A549 (cell line): ENCODE measurements at regions not wholly inside any gene's neighbourhood (a gene's known extent, or its start where the extent isn't known, plus 50 kb on each side); places are given as distances from the start of the nearest gene placed in this dataset.

Source experiments
- ATAC-seq, 2 experiments: fragments of 200-7000 bp in 1 of 2; fragments of >200 bp in 1 of 2; cut with Nextera tagmentation in 1 of 2; cut with Tn5 transposase in 1 of 2; 3 replicates each; pipeline versions ENCODE4 v1.8.0 to v1.9.1; 2018 to 2020; ENCODE audit warnings: mild to moderate bottlenecking in 1 of 2, moderate library complexity in 1 of 2
- CTCF ChIA-PET: fragments of 300-600 bp; sonication (Branson Sonifier 250); formaldehyde crosslinking; extraction: SDS; loops from one replicate; lab custom pipeline; 2021; ENCODE audit warnings: antibody characterized with exemption, inconsistent platforms; lab: Yijun Ruan, JAX
- POLR2A ChIA-PET: fragments of 350-600 bp; formaldehyde crosslinking; extraction: SDS; loops from one replicate; lab custom pipeline; 2021; ENCODE audit warnings: antibody characterized with exemption, inconsistent platforms; lab: Yijun Ruan, JAX
- DNase-seq, 2 experiments: peaks; one replicate each; pipeline versions ENCODE4 v3.0.0 to v3.0.0-alpha.2; 2011 to 2016; ENCODE audit warnings: low read depth in 1 of 2, low spot score in 1 of 2
- FAIRE-seq: peaks from 2 replicates; lab custom pipeline; 2011; peaks lifted over from hg19 to GRCh38; lab: Jason Lieb, UNC
- H3K27ac ChIP-seq, 2 experiments: fragments of >200 bp; sonication (Bioruptor Twin); formaldehyde crosslinking; 3 replicates each; pipeline ENCODE4 v1.5.1; 2016 to 2017
- H3K4me1 ChIP-seq: fragments of >200 bp; sonication (Bioruptor Twin); formaldehyde crosslinking; 3 replicates; pipeline ENCODE4 v1.6.1; 2016
- H3K4me2 ChIP-seq: fragments of >200 bp; sonication (Bioruptor Twin); formaldehyde crosslinking; 3 replicates; pipeline ENCODE4 v1.6.1; 2016
- H3K4me3 ChIP-seq: fragments of >200 bp; sonication (Bioruptor Twin); formaldehyde crosslinking; 3 replicates; pipeline ENCODE4 v1.5.1; 2016
- H3K9me3 ChIP-seq: fragments of >200 bp; sonication (Bioruptor Twin); formaldehyde crosslinking; 3 replicates; pipeline ENCODE4 v1.6.1; 2016
- CBX2 ChIP-seq: fragments of 200-600 bp; sonication (generic); IDR thresholded peaks from 2 replicates; pipeline ENCODE4 v1.6.1; 2016; ENCODE audit warnings: low read depth, mild to moderate bottlenecking, borderline replicate concordance
- CBX8 ChIP-seq: fragments of 200-600 bp; sonication (generic); IDR thresholded peaks from 2 replicates; pipeline ENCODE4 v1.6.1; 2016
- CHD2 ChIP-seq: fragments of 150-350 bp; IDR thresholded peaks from 2 replicates; pipeline ENCODE4 v1.6.1; 2014; ENCODE audit warnings: low read length; ENCODE audit not compliant: partially characterized antibody
- EHMT2 ChIP-seq: fragments of 200-600 bp; sonication (generic); IDR thresholded peaks from 2 replicates; pipeline ENCODE4 v1.6.1; 2016; ENCODE audit warnings: antibody characterized with exemption, low read depth, mild to moderate bottlenecking, moderate library complexity
- ELK1 ChIP-seq: fragments of 150-350 bp; IDR thresholded peaks from 2 replicates; pipeline ENCODE4 v1.6.1; 2014; ENCODE audit warnings: low read depth, mild to moderate bottlenecking, low read length
- EP300 ChIP-seq, 2 experiments: fragments of >200 bp; sonication (Bioruptor Twin); formaldehyde crosslinking; IDR thresholded peaks; 2 replicates in 1 of 2; 3 replicates in 1 of 2; pipeline ENCODE4 v1.6.1; 2016 to 2017
- ESRRA ChIP-seq: fragments of 150-350 bp; IDR thresholded peaks from 2 replicates; pipeline ENCODE4 v1.6.1; 2014; ENCODE audit warnings: mild to moderate bottlenecking, low read length, borderline replicate concordance
- FOXS1 ChIP-seq: fragments of 250-450 bp; sonication (Bioruptor Pico); IDR thresholded peaks from 2 replicates; pipeline ENCODE4 v1.5.0; 2020; ENCODE audit warnings: mild to moderate bottlenecking, moderate library complexity
- HES2 ChIP-seq: fragments of >200 bp; sonication (Bioruptor Twin); formaldehyde crosslinking; IDR thresholded peaks from 2 replicates; pipeline ENCODE4 v1.6.1; 2016
- HOXB13 ChIP-seq: fragments of 250-450 bp; sonication (Bioruptor Pico); IDR thresholded peaks from 2 replicates; pipeline ENCODE4 v1.5.0; 2020; ENCODE audit warnings: low read depth, mild to moderate bottlenecking, moderate library complexity
- HOXB5 ChIP-seq: fragments of 250-450 bp; sonication (Bioruptor Pico); IDR thresholded peaks from 2 replicates; pipeline ENCODE4 v1.5.0; 2020; ENCODE audit warnings: mild to moderate bottlenecking, moderate library complexity
- KDM5A ChIP-seq: fragments of 200-600 bp; sonication (generic); IDR thresholded peaks from 2 replicates; pipeline ENCODE4 v1.6.1; 2016; ENCODE audit warnings: antibody characterized with exemption, mild to moderate bottlenecking
- MAFK ChIP-seq: fragments of 450-650 bp; IDR thresholded peaks from 2 replicates; pipeline ENCODE4 v1.6.1; 2014; ENCODE audit not compliant: partially characterized antibody
- MAZ ChIP-seq: fragments of 150-350 bp; IDR thresholded peaks from 2 replicates; pipeline ENCODE4 v1.6.1; 2014; ENCODE audit warnings: antibody characterized with exemption, low read depth, low read length, borderline replicate concordance
- NFE2L2 ChIP-seq: fragments of 150-350 bp; conservative IDR thresholded peaks from 2 replicates; pipeline ENCODE4 v1.6.1; 2014; ENCODE audit warnings: low read length
- NPAS2 ChIP-seq: fragments of 250-450 bp; sonication (Bioruptor Pico); IDR thresholded peaks from 2 replicates; pipeline ENCODE4 v1.8.0; 2022; ENCODE audit warnings: mild to moderate bottlenecking, moderate library complexity, borderline replicate concordance
- PHF8 ChIP-seq: fragments of 200-600 bp; sonication (generic); IDR thresholded peaks from 2 replicates; pipeline ENCODE4 v1.6.1; 2016; ENCODE audit warnings: low read depth, mild to moderate bottlenecking, antibody characterized with exemption, moderate library complexity, borderline replicate concordance
- POLR2A ChIP-seq: IDR thresholded peaks from 2 replicates; pipeline ENCODE4 v1.6.1; 2012; ENCODE audit warnings: mild to moderate bottlenecking, low read length
- RFX5 ChIP-seq: fragments of 450-650 bp; IDR thresholded peaks from 2 replicates; pipeline ENCODE4 v1.7.1; 2014; ENCODE audit warnings: antibody characterized with exemption, mild to moderate bottlenecking, moderate library complexity
- SREBF2 ChIP-seq: fragments of 450-650 bp; IDR thresholded peaks from 2 replicates; pipeline ENCODE4 v1.6.1; 2014; ENCODE audit warnings: mild to moderate bottlenecking, moderate library complexity
- TP53 ChIP-seq: fragments of 250-450 bp; sonication (Bioruptor Pico); IDR thresholded peaks from 2 replicates; pipeline ENCODE4 v1.5.0; 2021; ENCODE audit warnings: mild to moderate bottlenecking, moderate library complexity
- ZNF302 ChIP-seq: fragments of 250-450 bp; sonication (Bioruptor Pico); IDR thresholded peaks from 2 replicates; pipeline ENCODE4 v1.9.0; 2021; ENCODE audit warnings: inconsistent platforms, mild to moderate bottlenecking, moderate library complexity
- ZSCAN20 ChIP-seq: fragments of 250-450 bp; sonication (Bioruptor Pico); IDR thresholded peaks from 2 replicates; pipeline ENCODE4 v1.8.0; 2022; ENCODE audit warnings: mild to moderate bottlenecking, moderate library complexity
- WGBS: methylation state at CpG from one replicate; pipeline ENCODE4 v1.1.6; 2017; ENCODE audit errors: missing lambda C conversion rate; 5-methylcytosine and 5-hydroxymethylcytosine counted together
- TF ChIP-seq, protein P1 (sequence below): fragments of 450-650 bp; IDR thresholded peaks from 2 replicates; pipeline ENCODE4 v1.6.1; 2014; ENCODE audit warnings: antibody characterized with exemption
- TF ChIP-seq, protein P2 (sequence below): IDR thresholded peaks from 2 replicates; pipeline ENCODE4 v1.6.1; 2012
- TF ChIP-seq, protein P3 (sequence below): fragments of >200 bp; sonication (Bioruptor Twin); formaldehyde crosslinking; IDR thresholded peaks from 3 replicates; pipeline ENCODE4 v1.5.1; 2016

DNA sequence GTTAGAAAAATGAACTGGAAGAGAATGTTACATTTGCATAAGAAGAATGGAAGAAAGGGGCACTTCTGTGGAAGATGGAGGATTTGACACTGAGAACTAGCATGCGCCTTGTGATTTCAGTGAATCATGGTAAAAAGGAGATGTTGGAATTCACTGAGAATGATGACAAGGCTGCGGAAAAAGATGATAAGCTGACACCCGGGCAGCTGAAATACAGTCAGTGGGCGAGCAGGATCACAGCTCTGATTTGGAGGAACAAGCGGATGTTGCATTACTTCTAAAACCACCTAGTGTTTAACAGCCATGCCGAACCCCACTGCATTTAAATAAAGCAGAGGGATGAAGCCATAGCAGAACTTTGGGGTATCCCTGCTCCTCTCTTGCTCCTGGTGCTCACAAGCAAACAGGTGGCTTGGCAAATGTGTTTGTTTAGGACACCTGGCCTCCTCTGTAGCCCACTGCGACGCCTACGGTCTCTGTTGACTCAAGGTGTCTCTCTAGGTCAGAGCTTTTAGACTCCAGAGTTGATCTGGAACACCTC, 134.9 kb downstream of the NDUFA10 start:
- 68% methylated on average over 9 of the region's 9 CpGs for WGBS

GRCh38 chr2:239889641-239890121, 135.5 kb downstream of the NDUFA10 start:
- no peaks in the 10 kb centered on the region for H3K4me1 ChIP-seq
- no peak overlapping the region for H3K27ac ChIP-seq
- H3K4me3 ChIP-seq, result no peak overlapping the region
- ChIA-PET POLR2A (no interaction called here), CTCF (no interaction called here)
- TF ChIP-seq FOXS1 (CRISPR knock-in tag) (no peak), PHF8 (no peak), CBX8 (no peak), ZNF302 (CRISPR knock-in tag) (no peak), HOXB13 (no peak), HOXB5 (CRISPR knock-in tag) (no peak), EP300 (IDR thresholded peaks at IDR 0.05) (no peak), CBX2 (no peak), CHD2 (no peak), MAZ (no peak), NFE2L2 (no peak), ELK1 (no peak), NPAS2 (CRISPR knock-in tag) (no peak), KDM5A (no peak), POLR2A (no peak), ESRRA (no peak), TP53 (CRISPR knock-in tag) (no peak), ZSCAN20 (CRISPR knock-in tag) (no peak)
- TF ChIP-seq, protein P1, sequence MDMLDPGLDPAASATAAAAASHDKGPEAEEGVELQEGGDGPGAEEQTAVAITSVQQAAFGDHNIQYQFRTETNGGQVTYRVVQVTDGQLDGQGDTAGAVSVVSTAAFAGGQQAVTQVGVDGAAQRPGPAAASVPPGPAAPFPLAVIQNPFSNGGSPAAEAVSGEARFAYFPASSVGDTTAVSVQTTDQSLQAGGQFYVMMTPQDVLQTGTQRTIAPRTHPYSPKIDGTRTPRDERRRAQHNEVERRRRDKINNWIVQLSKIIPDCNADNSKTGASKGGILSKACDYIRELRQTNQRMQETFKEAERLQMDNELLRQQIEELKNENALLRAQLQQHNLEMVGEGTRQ, result no peak
- TF ChIP-seq, protein P2, sequence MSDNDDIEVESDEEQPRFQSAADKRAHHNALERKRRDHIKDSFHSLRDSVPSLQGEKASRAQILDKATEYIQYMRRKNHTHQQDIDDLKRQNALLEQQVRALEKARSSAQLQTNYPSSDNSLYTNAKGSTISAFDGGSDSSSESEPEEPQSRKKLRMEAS, result no peak
- FAIRE-seq (no peak), DNase-seq (no peak), ATAC-seq (no peak)
- WGBS, result 65% methylated on average over 8 of the region's 9 CpGs
- peaks cover 14% of the 10 kb centered on the region for H3K9me3 ChIP-seq
- H3K4me2 ChIP-seq, result no peak overlapping the region

More for the DNA sequence above, 134.9 kb downstream of the NDUFA10 start:
- CTCF ChIA-PET, result no interaction called here
- ATAC-seq (no peak), FAIRE-seq (no peak), DNase-seq (no peak)
- POLR2A ChIA-PET, result no interaction called here
- Histone ChIP-seq H3K4me3 (no peak overlapping the region), H3K4me1 (no peaks in the 10 kb centered on the region), H3K9me3 (peaks cover 12% of the 10 kb centered on the region), H3K4me2 (no peak overlapping the region), H3K27ac (no peak overlapping the region)
- TF ChIP-seq TP53 (CRISPR knock-in tag) (no peak), EHMT2 (no peak), KDM5A (no peak), HES2 (no peak), SREBF2 (no peak), MAFK (no peak), RFX5 (no peak)
- TF ChIP-seq, protein P3, sequence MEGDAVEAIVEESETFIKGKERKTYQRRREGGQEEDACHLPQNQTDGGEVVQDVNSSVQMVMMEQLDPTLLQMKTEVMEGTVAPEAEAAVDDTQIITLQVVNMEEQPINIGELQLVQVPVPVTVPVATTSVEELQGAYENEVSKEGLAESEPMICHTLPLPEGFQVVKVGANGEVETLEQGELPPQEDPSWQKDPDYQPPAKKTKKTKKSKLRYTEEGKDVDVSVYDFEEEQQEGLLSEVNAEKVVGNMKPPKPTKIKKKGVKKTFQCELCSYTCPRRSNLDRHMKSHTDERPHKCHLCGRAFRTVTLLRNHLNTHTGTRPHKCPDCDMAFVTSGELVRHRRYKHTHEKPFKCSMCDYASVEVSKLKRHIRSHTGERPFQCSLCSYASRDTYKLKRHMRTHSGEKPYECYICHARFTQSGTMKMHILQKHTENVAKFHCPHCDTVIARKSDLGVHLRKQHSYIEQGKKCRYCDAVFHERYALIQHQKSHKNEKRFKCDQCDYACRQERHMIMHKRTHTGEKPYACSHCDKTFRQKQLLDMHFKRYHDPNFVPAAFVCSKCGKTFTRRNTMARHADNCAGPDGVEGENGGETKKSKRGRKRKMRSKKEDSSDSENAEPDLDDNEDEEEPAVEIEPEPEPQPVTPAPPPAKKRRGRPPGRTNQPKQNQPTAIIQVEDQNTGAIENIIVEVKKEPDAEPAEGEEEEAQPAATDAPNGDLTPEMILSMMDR, result no peak
- TF ChIP-seq, protein P1, result no peak
